Panc1 (cell line): ENCODE measurements at regions not wholly inside any gene's neighbourhood (a gene's known extent, or its start where the extent isn't known, plus 50 kb on each side); places are given as distances from the start of the nearest gene placed in this dataset.

Experiments
- ATAC-seq: fragments of 200-7000 bp; cut with Tn5 transposase; 2 replicates; pipeline ENCODE4 v1.9.1; 2020; ENCODE audit warnings: mild to moderate bottlenecking, moderate library complexity
- BruUV-seq: library from RNA; stranded (reverse); fragments of 400-500 nt; replicated peaks from 2 replicates; lab custom pipeline; 2021; lab: Mats Ljungman, UMichigan
- CTCF ChIA-PET: fragments of 300-600 bp; sonication (Branson Sonifier 250); formaldehyde crosslinking; loops from one replicate; lab custom pipeline; 2022; ENCODE audit warnings: antibody characterized with exemption; lab: Charles Lee
- POLR2A ChIA-PET: fragments of 300-600 bp; sonication (Branson Sonifier 250); formaldehyde crosslinking; loops from one replicate; lab custom pipeline; 2022; ENCODE audit warnings: antibody characterized with exemption; lab: Charles Lee
- DNase-seq: peaks from one replicate; pipeline ENCODE4 v3.0.0-alpha.2; 2010; ENCODE audit warnings: low read depth, low spot score
- H3K27ac ChIP-seq: 2 replicates; pipeline ENCODE4 v1.5.1; 2011; ENCODE audit warnings: mild to moderate bottlenecking, low read length, inconsistent platforms
- H3K27me3 ChIP-seq: fragments of 200-500 bp; sonication (Bioruptor generic); 2 replicates; pipeline ENCODE4 v1.6.0; 2014; ENCODE audit warnings: low read length, inconsistent platforms; ENCODE audit not compliant: control insufficient read depth, insufficient read depth
- H3K36me3 ChIP-seq: fragments of 200-500 bp; sonication (Bioruptor generic); 2 replicates; pipeline ENCODE4 v1.5.1; 2014; ENCODE audit warnings: inconsistent platforms, mild to moderate bottlenecking, low read length, moderate library complexity; ENCODE audit not compliant: control insufficient read depth, insufficient read depth
- H3K4me1 ChIP-seq: 2 replicates; pipeline ENCODE4 v1.5.1; 2011; ENCODE audit warnings: inconsistent platforms, mild to moderate bottlenecking, low read length, moderate library complexity; ENCODE audit not compliant: control insufficient read depth, insufficient read depth
- H3K4me3 ChIP-seq, 2 experiments: 2 replicates each; pipeline ENCODE4 v1.5.1; 2011 to 2012; ENCODE audit warnings: low read depth in 2 of 2, low read length in 2 of 2, mild to moderate bottlenecking in 2 of 2, inconsistent platforms in 1 of 2, moderate library complexity in 1 of 2
- H3K9me3 ChIP-seq: fragments of 200-500 bp; sonication (Bioruptor generic); 2 replicates; pipeline ENCODE4 v1.5.1; 2014; ENCODE audit warnings: low read depth, mild to moderate bottlenecking, inconsistent platforms, low read length, moderate library complexity; ENCODE audit not compliant: control insufficient read depth, insufficient read depth
- POLR2AphosphoS5 ChIP-seq: IDR thresholded peaks from 2 replicates; pipeline ENCODE4 v1.6.1; 2012; ENCODE audit warnings: mild to moderate bottlenecking, low read depth, low read length, moderate library complexity
- REST ChIP-seq, 2 experiments: IDR thresholded peaks; 2 replicates each; pipeline ENCODE4 v1.6.1; 2011 to 2012; ENCODE audit warnings: low read depth in 2 of 2, control low read depth in 1 of 2, low read length in 1 of 2, mild to moderate bottlenecking in 1 of 2, moderate library complexity in 1 of 2; ENCODE audit not compliant: insufficient read depth in 1 of 2
- SIN3A ChIP-seq: IDR thresholded peaks from 2 replicates; pipeline ENCODE4 v1.6.1; 2012; ENCODE audit warnings: low read depth, mild to moderate bottlenecking, low read length, moderate library complexity, borderline replicate concordance; ENCODE audit not compliant: insufficient read depth
- TCF7L2 ChIP-seq: IDR thresholded peaks from 2 replicates; pipeline ENCODE4 v1.6.1; 2011; ENCODE audit warnings: mild to moderate bottlenecking, low read depth, low read length, inconsistent platforms
- in situ Hi-C: cut with HindIII; loops from 2 replicates; pipeline ENCODE4 v1.10.0; 2016; ENCODE audit warnings: low sequenced_read_pairs, low pct_unique_long_range_greater_than_20kb
- intact Hi-C: fragments of 100-400 bp; cut with micrococcal nuclease; formaldehyde crosslinking; loops from one replicate; pipeline ENCODE4 v1.10.0; 2022; ENCODE audit not compliant: unreplicated experiment
- TF ChIP-seq, protein P1 (sequence below): fragments of 450-650 bp; IDR thresholded peaks from 2 replicates; pipeline ENCODE4 v1.5.1; 2017; ENCODE audit warnings: mild to moderate bottlenecking

- CTCF ChIA-PET = no interaction called here
- H3K27me3 ChIP-seq = no peaks in the 10 kb centered on the region
- no peak for ATAC-seq
- in situ Hi-C loops = no loop called here
- H3K9me3 ChIP-seq = no peaks in the 10 kb centered on the region
- intact Hi-C loops = no loop called here
- no peak overlapping the region for H3K4me3 ChIP-seq
- no peak for DNase-seq
- TF ChIP-seq, protein P1, sequence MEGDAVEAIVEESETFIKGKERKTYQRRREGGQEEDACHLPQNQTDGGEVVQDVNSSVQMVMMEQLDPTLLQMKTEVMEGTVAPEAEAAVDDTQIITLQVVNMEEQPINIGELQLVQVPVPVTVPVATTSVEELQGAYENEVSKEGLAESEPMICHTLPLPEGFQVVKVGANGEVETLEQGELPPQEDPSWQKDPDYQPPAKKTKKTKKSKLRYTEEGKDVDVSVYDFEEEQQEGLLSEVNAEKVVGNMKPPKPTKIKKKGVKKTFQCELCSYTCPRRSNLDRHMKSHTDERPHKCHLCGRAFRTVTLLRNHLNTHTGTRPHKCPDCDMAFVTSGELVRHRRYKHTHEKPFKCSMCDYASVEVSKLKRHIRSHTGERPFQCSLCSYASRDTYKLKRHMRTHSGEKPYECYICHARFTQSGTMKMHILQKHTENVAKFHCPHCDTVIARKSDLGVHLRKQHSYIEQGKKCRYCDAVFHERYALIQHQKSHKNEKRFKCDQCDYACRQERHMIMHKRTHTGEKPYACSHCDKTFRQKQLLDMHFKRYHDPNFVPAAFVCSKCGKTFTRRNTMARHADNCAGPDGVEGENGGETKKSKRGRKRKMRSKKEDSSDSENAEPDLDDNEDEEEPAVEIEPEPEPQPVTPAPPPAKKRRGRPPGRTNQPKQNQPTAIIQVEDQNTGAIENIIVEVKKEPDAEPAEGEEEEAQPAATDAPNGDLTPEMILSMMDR = no peak
- no peak for TF ChIP-seq REST (IDR thresholded peaks at IDR 0.05; ENCODE audit: insufficient read depth in 1 of 2, low read depth in 2 of 2, low read length in 1 of 2)
- no peak for TF ChIP-seq TCF7L2
- no peak for TF ChIP-seq SIN3A
- no peak for TF ChIP-seq POLR2AphosphoS5
- POLR2A ChIA-PET = no interaction called here
- BruUV-seq = no TSS peak
- no peaks in the 10 kb centered on the region for H3K4me1 ChIP-seq
- no peak overlapping the region for H3K27ac ChIP-seq
- no peaks in the 10 kb centered on the region for H3K36me3 ChIP-seq
Measured at GRCh38 chr6:133637874-133638273, 251.0 kb upstream of the TCF21 start.

- no peak overlapping the region for H3K27ac ChIP-seq
- ChIA-PET POLR2A (no interaction called here), CTCF (no interaction called here)
- H3K36me3 ChIP-seq = no peaks in the 10 kb centered on the region
- no peaks in the 10 kb centered on the region for H3K27me3 ChIP-seq
- no peak for TF ChIP-seq SIN3A
- no peak for TF ChIP-seq TCF7L2
- TF ChIP-seq, protein P1 = no peak
- TF ChIP-seq POLR2AphosphoS5 = no peak
- TF ChIP-seq REST (IDR thresholded peaks at IDR 0.05; ENCODE audit: insufficient read depth in 1 of 2, low read depth in 2 of 2, low read length in 1 of 2) = no peak
- H3K4me1 ChIP-seq = no peaks in the 10 kb centered on the region
- intact Hi-C loops (no loop called here), in situ Hi-C loops (no loop called here)
- DNase-seq = no peak
- ATAC-seq = no peak
- no peak overlapping the region for H3K4me3 ChIP-seq
- BruUV-seq = no TSS peak
- no peaks in the 10 kb centered on the region for H3K9me3 ChIP-seq
Measured at GRCh38 chr6:133641104-133641503, 247.8 kb upstream of the TCF21 start.
